ENCODE measurements at regions not wholly inside any gene's neighbourhood (a gene's known extent, or its start where the extent isn't known, plus 50 kb on each side); places are given as distances from the start of the nearest gene placed in this dataset.

- TF ChIP-seq ASH2L (IDR thresholded peaks at IDR 0.05; ENCODE audit: borderline replicate concordance, low read depth), result no peak
- no peak for TF ChIP-seq NFYA (IDR thresholded peaks at IDR 0.05; ENCODE audit: borderline replicate concordance, low read depth, low read length)
- no peak for TF ChIP-seq CTCF (IDR thresholded peaks at IDR 0.05 in 2 of 3, conservative IDR thresholded peaks at IDR 0.05 in 1 of 3; ENCODE audit: control insufficient read depth in 2 of 3, extremely low read depth in 1 of 3, insufficient read depth in 1 of 3, low read depth in 3 of 3, low read length in 3 of 3)
- TF ChIP-seq ELK1 (IDR thresholded peaks at IDR 0.05; ENCODE audit: low read depth, low read length), result no peak
Measured at GRCh38 chr5:125005266-125005665, 258.8 kb upstream of the ZNF608 start (continued).

GRCh38 chr5:125006011-125006685 is 259.7 kb upstream of the ZNF608 start:
- Histone ChIP-seq H3K4me2 (ENCODE audit: control insufficient read depth, insufficient read depth) (peak overlapping the region; percentile 60), H3K36me3 (ENCODE audit: control insufficient read depth in 2 of 2, insufficient read depth in 2 of 2, low read length in 1 of 2) (no peaks in the 10 kb centered on the region), H3K4me3 (0 out of 2 replicates have a peak overlapping the region, but pooled peaks have one; percentile 0), H3K9ac (ENCODE audit: control insufficient read depth, insufficient read depth, low read length) (peak overlapping the region; percentile 36; the same call in 1 of the 2 replicates), H3K27ac (ENCODE audit: control insufficient read depth, insufficient read depth) (peak overlapping the region; percentile 69), H4K20me1 (ENCODE audit: control insufficient read depth, insufficient read depth) (no peaks in the 10 kb centered on the region), H3K9me3 (replicated peaks; ENCODE audit: control insufficient read depth, insufficient read depth, low read length) (no peaks in the 10 kb centered on the region; the same call in 2 of the 3 replicates), H3K79me2 (ENCODE audit: control insufficient read depth, insufficient read depth, low read length) (no peaks in the 10 kb centered on the region), H3K27me3 (replicated peaks in 1 of 2; ENCODE audit: control insufficient read depth in 2 of 2, insufficient read depth in 2 of 2, low read length in 1 of 2) (no peaks in the 10 kb centered on the region), H2AFZ (ENCODE audit: control insufficient read depth, low read depth, low read length) (peak overlapping the region; percentile 68), H3K4me1 (ENCODE audit: control insufficient read depth, insufficient read depth, low read length) (peaks cover 18% of the 10 kb centered on the region)
- WGBS (ENCODE audit: insufficient coverage, insufficient replicate concordance, low lambda C conversion rate, missing lambda C conversion rate), result under 1% methylated on average over 5 of the region's 5 CpGs
- intact Hi-C loops (cut with micrococcal nuclease; ENCODE audit: unreplicated experiment) (loop anchor here (1.0 to 5.0 kb wide), 6 partner anchors 70 to 406 kb away; partner anchors contain the start of gene ZNF608), in situ Hi-C loops (cut with MboI) (no loop called here)
- SMC1A ChIA-PET (ENCODE audit: uncharacterized antibody, unreplicated experiment), result interaction anchor here (0.8 to 5.7 kb wide), 20 partner anchors 15 to 281 kb away, joined by 3 to 47 read pairs (median 4); no protein-coding TSS in a partner anchor
- FAIRE-seq, result peak; percentile 59
- ATAC-seq, result peak; percentile 82
- POLR2A ChIA-PET, result interaction anchor here (2.6 to 3.0 kb wide), 2 partner anchors 55 to 86 kb away, joined by 9 to 10 read pairs; no protein-coding TSS in a partner anchor
- RAD21 ChIA-PET (ENCODE audit: unreplicated experiment), result interaction anchor here (0.8 to 5.1 kb wide), 12 partner anchors 9 to 258 kb away, joined by 3 to 55 read pairs (median 8); no protein-coding TSS in a partner anchor
- CTCF ChIA-PET, result interaction anchor here (1.0 to 1.9 kb wide), 4 partner anchors 70 to 85 kb away, joined by 3 to 6 read pairs (median 4); no protein-coding TSS in a partner anchor
- no TSS peak for BruUV-seq (replicated peaks)
- peak; percentile 71 for DNase-seq (ENCODE audit: low read depth, low spot score)
- TF ChIP-seq TBL1XR1 (IDR thresholded peaks at IDR 0.05; ENCODE audit: low read depth, low read length) (0 out of 2 replicates have a peak, but pooled peaks have one; percentile 47), BCL3 (IDR thresholded peaks at IDR 0.05; ENCODE audit: borderline replicate concordance, insufficient read depth, low read depth, low read length, poor library complexity, severe bottlenecking) (peak; percentile 64), PRDM15 (CRISPR knock-in tag; IDR thresholded peaks at IDR 0.05) (no peak), ZNF274 (IDR thresholded peaks at IDR 0.05; ENCODE audit: insufficient read depth, insufficient read length) (no peak), RELB (IDR thresholded peaks at IDR 0.05; ENCODE audit: low read depth) (peak; percentile 98)

All from GM12878 (cell line).